Activated CD4-positive, alpha-beta T cell treated with anti-CD3 and anti-CD28 coated beads, Interleukin-2, amount 50 U/mL, for 16 hours (primary cell): ENCODE measurements at regions not wholly inside any gene's neighbourhood (a gene's known extent, or its start where the extent isn't known, plus 50 kb on each side); places are given as distances from the start of the nearest gene placed in this dataset.

ENCODE experiments used
- DNase-seq: peaks from one replicate; pipeline ENCODE4 v3.0.0-alpha.2; 2020

DNA sequence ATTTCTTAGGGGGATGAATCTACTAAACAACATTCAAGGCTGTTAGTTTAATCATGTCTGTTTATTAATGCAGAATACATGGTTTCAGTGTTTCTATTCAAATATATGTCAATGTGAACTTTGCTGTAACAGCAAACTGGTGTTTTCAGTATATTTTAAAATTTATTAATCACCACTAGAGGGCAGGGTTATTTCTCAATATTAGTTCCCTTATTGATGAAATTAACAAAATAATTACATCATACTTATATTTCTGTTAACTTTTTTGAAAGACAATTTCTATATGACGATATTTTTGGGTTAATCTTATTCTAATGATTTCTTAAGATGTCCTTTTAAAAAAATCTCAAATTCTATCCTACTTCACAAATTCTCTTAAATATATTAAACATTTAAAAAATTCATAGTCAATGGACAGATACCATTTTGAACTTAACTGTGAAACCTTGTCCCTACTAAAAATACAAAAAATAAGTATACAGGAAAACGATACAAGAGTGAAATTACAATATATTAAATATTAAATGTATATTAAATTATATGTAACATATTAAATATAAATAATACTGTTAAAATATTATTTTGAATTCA is 1034.1 kb upstream of the PRMT6 start:
- no peak for DNase-seq

DNA sequence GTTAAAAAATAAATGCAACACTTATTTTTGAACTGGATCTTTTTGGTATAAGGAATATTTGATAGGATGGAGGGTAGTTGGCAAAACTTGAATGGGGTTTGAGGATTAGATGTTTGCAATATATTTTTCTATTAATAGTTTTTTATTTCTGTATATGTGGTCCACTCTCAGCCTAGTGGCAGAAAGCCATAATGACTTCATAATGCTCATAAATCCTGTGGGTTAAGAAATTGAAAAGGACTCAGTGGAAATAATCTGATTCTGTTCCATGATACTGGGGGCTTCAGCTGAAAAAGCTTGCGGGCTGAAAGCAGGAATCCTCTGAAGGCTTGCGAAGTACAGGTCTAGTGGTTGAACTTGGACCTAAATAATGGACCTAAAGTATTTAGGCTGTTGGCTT is 1028.6 kb upstream of the PRMT6 start:
- DNase-seq = no peak

DNA sequence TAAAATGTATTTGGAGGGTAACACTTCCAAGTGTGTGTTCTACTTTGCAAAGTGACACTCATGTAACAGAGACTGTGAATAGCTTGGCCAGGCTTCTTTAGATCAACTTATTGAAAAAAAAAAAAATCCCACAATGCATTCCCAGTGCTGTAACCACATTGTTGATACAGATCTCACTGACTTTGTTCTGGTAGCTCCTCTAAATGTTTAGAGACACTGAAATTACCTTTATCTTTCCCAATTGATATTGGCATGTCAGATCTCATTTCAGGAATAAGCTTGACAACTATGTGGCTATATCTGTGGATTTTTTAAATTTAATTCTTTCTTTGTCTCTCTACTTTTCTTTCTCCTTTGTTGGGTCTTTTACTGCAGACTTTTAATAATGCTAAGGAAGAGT is 1018.9 kb upstream of the PRMT6 start:
- no peak for DNase-seq

DNA sequence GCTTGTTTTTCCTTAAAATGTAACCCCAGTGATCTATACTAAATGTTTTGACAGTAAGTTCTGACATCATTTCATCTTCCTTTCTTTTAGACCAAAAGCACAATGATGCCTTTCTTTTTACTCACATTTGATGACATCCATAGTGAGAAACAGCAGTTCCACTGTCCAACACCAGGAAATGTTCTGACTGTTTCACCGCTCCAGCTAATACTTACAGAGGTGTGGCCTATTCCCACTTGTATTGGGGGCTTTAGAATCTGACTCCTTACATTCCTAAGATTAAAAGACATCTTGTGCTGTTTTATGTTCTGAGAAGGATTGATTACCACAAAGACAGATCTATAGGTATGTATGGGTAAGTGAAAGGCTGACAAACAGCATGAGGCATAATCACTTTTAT is 1018.2 kb upstream of the PRMT6 start:
- DNase-seq = no peak

DNA sequence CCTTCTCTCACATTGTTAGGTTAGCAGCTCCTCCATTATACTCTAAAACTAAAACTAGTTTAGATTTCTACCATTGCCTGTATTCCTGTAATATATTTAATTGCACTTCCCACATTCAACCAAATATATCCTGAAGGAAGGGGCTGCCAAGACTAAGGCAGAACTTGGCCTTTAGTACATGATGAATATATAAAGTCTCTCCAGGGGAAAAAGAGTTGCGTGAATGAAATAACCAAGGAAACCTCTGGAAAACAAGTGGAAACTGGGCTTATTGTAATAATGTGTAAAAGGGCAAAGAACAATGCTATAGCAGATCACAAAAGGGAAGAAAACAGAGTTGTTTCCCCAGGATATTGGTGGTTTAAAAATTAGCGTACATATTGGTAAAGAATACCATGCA is 1012.5 kb upstream of the PRMT6 start:
- no peak for DNase-seq

DNA sequence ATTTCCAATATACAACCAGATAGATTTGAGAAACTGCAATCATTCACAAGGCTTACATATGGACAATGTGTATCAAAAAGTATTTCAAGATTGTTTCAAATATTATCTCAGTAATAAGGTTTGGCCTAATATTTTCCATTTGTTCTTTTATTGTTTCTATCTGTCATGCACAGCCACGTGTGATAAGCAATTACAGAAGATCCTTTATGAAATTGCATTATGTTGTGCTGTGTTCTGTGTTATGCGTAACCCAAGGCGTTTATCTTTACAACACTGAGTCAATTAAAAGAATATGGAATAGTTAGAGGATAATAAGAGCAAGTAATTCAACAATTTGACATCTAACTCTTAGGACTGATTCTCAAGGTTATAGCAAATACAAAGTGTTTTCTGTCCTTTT is 1009.3 kb upstream of the PRMT6 start:
- no peak for DNase-seq

DNA sequence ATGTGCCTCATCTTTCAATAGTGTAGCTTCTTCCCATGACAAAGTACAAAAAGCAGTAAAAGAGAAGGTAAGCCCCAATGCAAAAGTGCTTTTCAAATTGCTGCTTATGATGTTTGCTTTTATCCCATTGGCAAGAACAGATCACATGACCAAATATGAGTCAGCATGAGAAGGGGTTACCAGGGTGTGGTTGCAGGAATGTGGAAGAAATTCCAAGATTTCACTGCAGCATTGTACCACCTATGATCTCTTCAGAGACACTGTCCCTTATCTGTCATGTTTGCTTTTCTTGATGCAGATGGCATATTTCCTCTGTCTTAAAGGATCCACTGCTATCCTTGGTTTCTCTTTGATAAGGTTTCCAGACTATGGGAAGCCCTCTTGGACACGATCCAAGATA is 1006.9 kb upstream of the PRMT6 start:
- no peak for DNase-seq

DNA sequence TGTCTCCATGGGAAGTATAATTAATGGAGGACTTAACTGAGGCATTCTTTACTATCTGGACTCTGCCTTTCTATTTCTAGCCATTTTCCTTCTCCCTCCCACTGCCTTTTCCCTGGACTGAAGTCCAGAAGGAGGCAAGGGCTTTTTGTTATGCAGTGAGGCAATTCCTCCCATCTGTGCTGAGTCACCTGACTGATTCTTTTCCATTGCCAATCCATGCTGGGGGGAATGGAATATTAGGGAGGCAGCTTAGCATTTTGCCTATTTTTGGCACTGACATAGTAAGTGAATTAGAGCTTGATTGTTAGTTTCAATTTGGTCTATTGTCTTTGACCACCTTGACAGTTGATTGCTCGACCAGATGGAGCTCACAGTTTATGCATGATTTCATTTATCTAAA is 1000.6 kb upstream of the PRMT6 start:
- no peak for DNase-seq

DNA sequence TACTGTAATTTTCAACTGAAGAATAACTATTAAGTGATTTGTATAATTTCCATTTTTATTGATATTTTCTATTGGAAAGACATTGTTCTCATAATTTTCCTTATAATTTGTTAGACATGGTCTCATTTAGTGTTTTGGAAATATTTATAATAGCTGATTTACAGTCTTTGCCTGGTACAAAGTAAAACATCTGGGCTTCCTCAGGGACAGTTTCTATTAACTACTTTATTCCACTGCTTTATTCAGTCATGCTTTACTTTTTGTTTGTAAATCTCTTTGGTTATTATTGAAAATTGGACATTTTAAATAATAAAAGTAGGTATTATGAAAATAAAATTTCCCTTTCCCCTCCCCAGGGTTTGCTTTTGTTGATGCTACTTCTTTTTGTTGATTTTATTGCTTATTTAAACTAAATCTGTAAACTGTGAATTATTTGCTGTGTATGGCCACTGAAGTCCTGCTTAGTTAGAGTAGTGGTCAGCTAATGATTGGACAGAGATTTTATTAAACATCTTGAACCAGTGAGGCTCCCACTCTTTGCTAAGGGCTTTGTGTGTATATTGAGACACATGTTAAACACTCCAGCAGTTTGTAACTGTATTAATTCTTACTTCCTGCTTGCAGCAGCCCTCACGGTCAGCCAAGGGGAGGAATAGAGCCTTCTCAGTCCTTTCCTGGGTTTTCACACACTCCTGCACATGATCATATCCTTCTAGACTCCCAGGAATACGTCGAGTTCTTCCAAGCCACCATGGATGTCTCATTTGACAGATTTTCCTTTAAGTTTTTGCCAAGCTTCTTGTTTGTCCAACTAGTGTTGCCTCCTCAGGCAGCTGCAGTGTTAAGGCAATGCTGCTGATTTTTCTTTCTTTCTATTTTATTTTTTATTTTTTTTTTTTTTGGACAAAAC is 994.6 kb upstream of the PRMT6 start:
- no peak for DNase-seq

DNA sequence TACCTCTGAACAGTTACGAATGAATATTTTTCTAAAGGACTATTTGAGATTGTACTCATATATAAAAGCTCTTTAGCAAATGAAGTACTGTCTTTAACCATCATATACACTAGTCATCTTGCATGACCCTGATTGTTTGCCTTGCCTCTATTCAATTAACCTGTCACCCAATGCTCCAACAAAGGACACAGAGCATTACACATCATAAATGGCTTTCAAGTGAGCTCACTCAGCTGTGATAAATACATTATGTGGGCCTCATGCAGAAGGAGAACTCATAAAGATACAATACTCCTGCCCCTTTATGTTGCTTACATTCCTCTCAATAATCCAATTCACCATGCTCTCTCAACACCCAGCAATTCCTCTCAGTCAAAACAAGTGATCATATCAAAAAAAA is 993.0 kb upstream of the PRMT6 start:
- DNase-seq = no peak

DNA sequence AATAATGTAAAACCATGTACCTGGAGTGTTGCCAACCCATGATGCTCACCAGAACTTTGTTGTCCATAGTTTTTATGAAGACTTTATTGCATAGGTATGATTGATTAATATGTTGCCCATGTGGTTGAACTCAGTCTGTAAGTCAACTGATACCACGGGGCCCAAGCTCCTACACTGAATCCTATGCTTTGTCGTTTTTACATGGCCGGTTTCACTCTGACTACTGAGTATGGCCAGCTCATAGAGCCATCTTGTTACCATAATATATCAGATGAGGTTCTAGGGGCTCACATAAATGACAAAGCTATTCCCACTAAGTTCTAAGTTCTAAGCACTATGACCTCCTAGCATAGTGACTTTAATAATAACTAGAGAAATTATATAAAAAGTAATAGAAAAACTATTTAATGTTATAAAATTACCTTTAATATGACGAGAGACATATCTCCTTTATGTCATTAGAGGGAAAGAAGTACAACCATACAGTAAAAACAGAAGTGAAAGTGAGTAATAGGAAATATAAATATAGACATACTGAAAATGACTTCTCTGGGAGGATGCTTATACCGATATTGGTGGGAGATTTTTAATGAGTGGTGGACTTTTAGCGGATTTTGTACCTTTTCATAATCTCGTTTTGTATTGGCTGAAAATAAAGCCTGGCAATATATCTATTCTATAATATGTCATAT is 983.4 kb upstream of the PRMT6 start:
- DNase-seq = no peak

DNA sequence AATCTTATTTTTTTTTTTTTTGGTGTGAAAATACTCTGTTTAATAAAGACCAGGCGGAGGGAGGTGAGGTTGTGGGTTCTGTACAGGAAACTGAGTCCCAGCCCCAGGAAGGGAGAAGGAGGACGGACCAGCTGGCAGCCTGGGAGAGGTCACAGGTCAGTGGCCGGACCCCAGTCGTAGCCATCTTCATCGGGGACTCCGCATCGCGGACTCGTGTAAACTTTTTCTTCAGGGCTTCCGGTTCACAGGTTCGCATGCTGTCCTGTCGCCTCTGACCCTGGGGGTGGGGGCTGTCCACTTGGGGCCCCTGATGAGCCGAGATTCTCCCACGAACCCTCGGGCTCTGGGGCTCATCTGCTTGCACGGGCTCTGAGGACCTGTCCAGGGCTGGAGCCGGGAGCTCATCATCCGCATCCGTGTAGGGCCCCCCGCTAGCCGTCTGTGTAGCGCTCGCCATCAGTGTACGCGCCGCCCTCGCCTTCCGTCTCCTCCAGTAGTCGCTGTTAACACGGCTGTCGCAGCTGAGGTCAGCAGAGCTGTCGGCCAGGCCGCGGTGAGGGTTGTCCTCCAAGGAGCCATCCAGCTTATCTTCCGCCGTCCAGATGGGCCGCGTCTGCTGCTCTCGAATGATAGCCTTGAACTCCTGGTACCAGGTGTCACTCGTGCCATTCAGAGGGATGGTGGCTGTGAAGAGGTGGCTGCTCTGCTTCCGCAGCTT is 975.7 kb upstream of the PRMT6 start:
- no peak for DNase-seq

DNA sequence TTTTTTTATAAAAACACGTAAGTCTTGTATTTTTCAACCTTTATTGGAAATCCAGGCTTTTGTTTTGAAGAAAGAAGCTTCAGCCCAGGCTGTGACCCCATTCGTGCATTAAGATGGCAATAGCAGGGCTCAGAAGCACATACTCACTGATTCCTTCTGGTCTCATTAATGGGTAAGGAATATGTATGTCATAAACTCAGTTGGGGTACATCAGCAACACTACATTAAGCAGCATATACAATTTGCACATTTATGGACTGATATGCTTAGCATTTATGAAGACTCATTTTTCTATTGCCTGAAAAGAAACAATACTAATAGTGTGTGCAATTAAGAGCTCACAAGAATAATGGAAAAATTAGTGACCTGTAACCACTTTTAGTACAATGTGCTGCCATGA is 945.4 kb upstream of the PRMT6 start:
- no peak for DNase-seq

DNA sequence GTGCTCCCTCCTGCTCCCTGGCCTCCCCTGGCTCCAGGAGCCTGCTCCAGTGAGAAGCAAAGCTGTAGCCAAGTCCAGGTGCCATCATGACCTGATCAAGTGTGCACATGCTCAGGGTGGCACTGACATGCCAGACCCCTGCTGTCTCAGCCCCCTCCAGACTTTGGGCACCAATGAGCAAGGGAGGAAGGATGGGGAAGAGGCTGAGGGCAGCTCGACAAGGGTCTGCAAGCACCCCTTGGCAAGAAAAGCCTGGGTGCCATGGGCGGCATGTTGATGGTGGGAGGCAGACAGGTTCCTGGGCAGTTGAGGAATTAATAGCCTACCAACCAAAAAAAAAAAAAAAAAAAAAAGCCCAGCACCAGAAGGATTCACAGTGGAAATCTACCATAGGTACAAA is 942.6 kb upstream of the PRMT6 start:
- no peak for DNase-seq

DNA sequence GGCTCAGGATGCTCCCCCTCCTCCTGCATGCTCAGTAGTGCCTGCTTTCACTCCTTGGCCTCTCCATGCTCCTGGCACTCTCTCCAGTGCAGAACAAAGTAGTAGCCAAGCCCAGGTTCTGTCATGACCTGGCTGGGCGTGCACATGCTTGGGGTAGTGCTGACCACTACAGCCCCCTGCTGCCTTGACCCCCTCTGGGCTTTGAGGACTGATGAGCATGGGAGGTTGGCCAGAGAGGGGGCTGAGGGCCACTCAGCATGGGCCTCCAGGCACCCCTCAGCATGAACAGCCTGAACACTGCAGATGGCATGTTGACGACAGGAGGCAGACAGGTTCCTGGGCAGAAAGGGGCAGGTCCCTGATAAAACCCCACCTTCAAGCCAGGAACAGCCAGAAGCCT is 935.7 kb upstream of the PRMT6 start:
- DNase-seq = no peak

DNA sequence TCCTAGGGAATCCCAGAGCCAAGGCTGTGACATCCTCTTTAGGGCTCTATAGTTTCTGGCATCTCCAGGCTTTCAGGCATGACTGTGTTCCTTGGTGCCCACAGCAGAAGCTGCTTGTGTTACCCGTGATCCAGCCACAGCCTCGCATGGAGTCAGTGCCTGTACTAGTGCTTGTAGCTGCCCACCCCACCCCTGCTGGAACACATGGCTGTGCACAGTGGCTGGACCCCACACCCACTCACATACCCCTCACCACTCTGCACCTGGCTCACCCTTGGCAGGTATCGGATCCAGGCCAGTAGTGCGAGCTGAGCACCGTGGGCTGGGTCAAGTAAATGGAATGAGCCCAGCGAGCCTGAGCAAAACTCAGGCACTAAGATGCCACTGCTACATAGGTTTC is 934.7 kb upstream of the PRMT6 start:
- no peak for DNase-seq

DNA sequence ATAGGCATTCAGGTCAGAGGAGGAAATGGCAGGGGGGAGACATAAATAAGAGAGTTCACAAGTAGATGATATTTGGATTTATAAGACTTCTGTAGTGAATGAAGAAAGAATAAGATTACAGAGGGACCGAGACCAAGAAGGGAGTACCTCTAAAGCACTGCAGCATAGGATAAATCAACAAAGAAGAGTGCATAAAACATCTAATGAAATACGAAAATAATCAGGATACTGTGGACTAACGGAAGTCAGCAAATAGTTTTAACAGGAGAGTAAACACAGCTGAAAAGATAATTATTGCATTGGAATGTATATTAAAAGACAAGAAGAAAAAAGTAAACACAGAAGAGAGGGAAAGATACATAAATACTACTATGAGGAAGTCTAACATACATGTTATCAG is 921.9 kb upstream of the PRMT6 start:
- no peak for DNase-seq

DNA sequence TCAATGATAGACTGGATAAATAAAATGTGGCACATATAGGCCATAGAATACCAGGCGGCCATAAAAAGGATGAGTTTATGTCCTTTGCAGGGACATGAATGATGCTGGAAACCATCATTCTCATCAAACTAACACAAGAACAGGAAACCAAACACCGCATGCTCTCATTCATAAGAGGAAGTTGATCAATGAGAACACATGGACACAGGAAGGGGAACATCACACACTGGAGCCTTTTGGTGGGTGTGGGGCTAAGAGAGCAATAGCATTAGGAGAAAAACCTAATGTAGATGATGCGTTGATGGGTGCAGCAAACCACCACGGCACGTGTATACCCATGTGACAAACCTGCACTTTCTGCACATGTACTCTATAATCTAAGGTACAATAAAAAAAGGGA is 883.4 kb upstream of the PRMT6 start:
- no peak for DNase-seq

DNA sequence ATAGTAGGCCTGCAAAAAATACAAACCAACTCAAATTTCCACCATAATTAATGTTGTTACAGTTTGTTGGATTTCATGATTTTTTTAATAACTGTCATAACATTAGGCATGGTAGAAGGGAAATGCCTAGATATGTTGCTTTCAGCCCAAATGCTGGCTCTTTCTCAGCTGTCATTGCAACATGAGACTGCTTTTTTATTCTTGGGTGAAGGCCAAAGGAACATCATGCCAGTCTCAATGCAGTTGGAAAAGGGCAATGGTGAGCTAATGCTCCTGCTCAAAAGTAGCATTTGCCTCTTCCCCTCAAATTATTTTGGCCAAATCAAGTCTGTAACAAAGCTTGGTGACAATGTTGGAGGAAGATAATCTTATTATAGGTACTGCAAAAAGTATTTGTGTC is 877.7 kb upstream of the PRMT6 start:
- DNase-seq = no peak

DNA sequence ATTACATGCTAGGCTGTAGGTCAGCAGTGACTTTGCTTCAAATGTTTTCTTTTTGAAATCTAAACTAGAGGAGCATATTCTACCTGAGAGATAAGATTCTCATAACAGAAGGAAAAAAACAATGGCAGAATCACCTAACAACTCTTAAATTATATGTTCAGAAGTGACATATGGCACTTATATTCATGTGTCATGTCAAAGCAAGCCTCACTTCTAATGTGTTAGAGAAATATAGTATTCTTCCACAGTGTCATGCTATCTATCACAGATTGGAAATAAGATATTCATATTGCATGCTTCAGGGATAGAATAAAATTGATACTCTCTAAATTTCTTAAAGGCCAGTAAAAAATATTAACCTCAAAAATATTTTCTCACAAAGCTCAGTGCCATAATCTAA is 874.6 kb upstream of the PRMT6 start:
- DNase-seq = no peak

DNA sequence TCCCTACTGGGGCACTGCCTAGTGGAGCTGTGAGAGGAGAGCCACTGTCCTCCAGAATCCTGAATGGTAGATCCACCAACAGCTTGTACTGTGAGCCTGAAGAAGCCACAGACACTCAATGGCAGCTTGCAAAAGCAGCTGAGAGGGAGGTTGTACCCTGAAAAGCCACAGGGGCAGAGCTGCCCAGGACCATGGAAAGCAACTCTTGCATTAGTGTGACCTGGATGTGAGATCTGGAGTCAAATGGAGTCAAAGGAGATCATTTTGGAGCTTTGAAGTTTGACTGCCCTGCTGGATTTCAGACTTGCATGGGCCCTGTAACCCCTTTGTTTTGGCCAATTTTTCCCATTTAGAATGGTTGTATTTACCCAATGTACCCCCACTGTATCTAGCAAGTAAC is 871.4 kb upstream of the PRMT6 start:
- DNase-seq = no peak

DNA sequence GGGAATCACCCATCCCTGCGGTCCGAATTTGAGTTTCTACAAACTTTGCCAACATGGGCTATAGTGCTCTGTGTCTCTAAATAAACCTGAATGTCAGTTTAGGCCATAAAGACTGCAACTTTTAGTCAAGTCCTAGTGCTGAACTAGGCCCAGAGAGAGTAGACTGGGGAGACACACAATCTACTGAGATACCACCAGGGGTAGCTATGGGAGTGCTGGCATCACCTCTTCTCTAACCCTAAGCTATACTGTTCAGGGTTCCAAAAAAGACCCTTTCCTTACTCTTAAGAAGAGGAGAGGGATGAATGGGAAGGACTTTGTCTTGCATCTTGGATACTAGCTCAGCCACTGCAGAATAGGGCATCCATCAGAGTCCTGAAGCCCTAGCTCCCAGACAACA is 866.7 kb upstream of the PRMT6 start:
- DNase-seq = no peak

DNA sequence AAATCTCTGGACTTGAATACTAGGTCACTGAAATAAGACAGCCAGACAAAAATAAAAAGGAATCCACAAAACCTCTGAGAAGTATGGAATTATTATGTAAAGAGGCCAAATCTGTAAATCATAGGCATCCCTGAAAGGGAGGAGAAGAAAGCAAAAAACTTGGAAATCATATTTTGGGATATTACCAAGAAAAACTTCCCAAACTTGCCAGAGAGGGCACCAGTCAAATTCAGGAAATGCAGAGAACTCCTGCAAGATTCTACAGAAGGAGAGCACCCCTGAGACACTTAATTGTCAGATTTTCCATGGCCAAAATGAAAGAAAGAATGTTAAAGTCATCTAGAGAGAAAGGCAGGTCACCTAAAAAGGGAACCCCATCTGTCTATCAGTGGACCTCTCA is 862.3 kb upstream of the PRMT6 start:
- no peak for DNase-seq

DNA sequence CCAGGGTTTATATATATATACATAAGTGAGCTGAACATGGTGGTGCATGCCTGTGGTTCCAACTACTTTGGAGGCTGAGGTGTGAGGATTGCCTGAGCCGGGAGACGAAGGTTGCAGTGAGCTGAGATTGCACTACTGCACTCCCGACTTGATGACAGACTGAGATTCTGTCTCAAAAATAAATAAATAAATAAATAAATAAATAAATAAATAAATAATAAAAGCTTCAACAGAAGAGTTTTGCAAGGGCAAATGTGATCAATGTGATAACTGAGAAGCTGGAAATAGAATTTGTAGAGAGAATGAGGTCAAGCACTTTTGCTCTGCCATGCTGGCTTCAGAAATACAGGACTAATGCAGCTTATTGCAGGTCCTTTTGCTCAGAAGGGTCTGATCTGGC is 855.8 kb upstream of the PRMT6 start:
- DNase-seq = no peak
